BJ (cell line): ENCODE measurements at regions not wholly inside any gene's neighbourhood (a gene's known extent, or its start where the extent isn't known, plus 50 kb on each side); places are given as distances from the start of the nearest gene placed in this dataset.

ENCODE experiments used
- CTCF ChIA-PET: fragments of 350-600 bp; formaldehyde crosslinking; extraction: SDS; loops from one replicate; lab custom pipeline; 2021; ENCODE audit warnings: antibody characterized with exemption, inconsistent platforms; lab: Yijun Ruan, JAX
- POLR2A ChIA-PET: fragments of 300-600 bp; sonication (Branson Sonifier 250); formaldehyde crosslinking; extraction: SDS; loops from one replicate; lab custom pipeline; 2021; ENCODE audit warnings: antibody characterized with exemption; lab: Charles Lee
- DNase-seq: peaks from one replicate; pipeline ENCODE4 v3.0.0-alpha.2; 2011; ENCODE audit warnings: low read depth
- H3K27me3 ChIP-seq: 2 replicates; pipeline ENCODE4 v1.6.0; 2011; ENCODE audit warnings: low read length; ENCODE audit not compliant: control insufficient read depth, insufficient read depth
- H3K36me3 ChIP-seq: 2 replicates; pipeline ENCODE4 v1.5.1; 2011; ENCODE audit warnings: low read length; ENCODE audit not compliant: control insufficient read depth, insufficient read depth
- H3K4me3 ChIP-seq: 2 replicates; pipeline ENCODE4 v1.5.1; 2011; ENCODE audit warnings: low read depth, mild to moderate bottlenecking, control low read depth, low read length
- TF ChIP-seq, protein P1 (sequence below): IDR thresholded peaks from 2 replicates; pipeline ENCODE4 v1.5.1; 2011; ENCODE audit warnings: low read depth, mild to moderate bottlenecking, control low read depth, inconsistent platforms, low read length, moderate library complexity; ENCODE audit not compliant: insufficient read depth

DNA sequence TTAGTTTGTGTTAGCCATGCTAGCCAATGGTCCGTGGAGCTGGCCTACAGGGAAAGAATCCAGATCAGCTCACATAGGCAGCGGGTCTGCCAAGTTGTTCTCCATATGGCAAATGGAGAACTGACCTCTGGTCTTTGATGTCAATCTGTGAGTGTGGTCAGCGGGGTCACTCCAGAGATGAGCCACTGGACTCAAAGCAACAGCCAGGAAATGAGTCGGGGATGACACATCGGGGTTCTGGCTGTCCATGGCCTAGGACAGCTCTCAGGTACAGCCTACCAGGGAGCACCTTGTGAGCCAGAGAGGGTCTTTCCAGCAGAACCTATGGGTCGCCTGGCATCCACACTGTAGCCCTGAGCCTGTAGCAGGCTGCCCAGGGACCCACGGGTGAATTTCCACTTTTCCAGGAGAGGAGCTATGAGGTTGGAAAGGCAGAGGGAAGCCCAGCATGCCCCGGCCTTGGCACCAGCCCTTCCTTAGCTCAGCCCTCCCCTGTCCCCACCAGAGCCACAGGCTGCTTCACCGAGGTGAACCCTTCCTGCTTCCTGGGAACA is 203.0 kb upstream of the TNRC6C start:
- Histone ChIP-seq H3K36me3 (no peaks in the 10 kb centered on the region), H3K27me3 (no peaks in the 10 kb centered on the region; the same call in none of the 2 replicates), H3K4me3 (no peak overlapping the region)
- TF ChIP-seq, protein P1, sequence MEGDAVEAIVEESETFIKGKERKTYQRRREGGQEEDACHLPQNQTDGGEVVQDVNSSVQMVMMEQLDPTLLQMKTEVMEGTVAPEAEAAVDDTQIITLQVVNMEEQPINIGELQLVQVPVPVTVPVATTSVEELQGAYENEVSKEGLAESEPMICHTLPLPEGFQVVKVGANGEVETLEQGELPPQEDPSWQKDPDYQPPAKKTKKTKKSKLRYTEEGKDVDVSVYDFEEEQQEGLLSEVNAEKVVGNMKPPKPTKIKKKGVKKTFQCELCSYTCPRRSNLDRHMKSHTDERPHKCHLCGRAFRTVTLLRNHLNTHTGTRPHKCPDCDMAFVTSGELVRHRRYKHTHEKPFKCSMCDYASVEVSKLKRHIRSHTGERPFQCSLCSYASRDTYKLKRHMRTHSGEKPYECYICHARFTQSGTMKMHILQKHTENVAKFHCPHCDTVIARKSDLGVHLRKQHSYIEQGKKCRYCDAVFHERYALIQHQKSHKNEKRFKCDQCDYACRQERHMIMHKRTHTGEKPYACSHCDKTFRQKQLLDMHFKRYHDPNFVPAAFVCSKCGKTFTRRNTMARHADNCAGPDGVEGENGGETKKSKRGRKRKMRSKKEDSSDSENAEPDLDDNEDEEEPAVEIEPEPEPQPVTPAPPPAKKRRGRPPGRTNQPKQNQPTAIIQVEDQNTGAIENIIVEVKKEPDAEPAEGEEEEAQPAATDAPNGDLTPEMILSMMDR, result no peak
- ChIA-PET POLR2A (no interaction called here), CTCF (no interaction called here)
- DNase-seq, result no peak

DNA sequence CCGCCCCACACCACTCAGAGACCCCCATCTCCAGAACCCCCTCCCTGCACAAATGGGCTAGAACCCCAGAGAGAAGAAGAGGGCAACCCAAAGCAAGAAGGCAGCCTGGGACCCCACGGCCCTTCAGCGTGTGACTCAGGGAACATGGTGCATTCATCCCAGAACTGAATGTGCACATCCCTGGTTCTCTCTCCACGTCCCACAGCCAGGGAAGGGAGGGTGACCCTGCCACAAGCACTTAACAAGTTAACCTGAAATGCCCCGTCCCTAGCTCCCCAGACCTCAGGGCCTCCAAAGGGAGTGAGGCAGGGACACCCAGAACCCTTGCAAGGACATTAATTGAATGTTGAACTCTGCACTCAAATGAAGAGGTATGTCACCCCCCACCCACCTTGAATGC is 202.5 kb upstream of the TNRC6C start:
- Histone ChIP-seq H3K36me3 (no peaks in the 10 kb centered on the region), H3K27me3 (no peaks in the 10 kb centered on the region; the same call in 1 of the 2 replicates), H3K4me3 (no peak overlapping the region)
- no peak for DNase-seq
- TF ChIP-seq, protein P1, result no peak
- POLR2A ChIA-PET, result no interaction called here
- CTCF ChIA-PET, result no interaction called here

DNA sequence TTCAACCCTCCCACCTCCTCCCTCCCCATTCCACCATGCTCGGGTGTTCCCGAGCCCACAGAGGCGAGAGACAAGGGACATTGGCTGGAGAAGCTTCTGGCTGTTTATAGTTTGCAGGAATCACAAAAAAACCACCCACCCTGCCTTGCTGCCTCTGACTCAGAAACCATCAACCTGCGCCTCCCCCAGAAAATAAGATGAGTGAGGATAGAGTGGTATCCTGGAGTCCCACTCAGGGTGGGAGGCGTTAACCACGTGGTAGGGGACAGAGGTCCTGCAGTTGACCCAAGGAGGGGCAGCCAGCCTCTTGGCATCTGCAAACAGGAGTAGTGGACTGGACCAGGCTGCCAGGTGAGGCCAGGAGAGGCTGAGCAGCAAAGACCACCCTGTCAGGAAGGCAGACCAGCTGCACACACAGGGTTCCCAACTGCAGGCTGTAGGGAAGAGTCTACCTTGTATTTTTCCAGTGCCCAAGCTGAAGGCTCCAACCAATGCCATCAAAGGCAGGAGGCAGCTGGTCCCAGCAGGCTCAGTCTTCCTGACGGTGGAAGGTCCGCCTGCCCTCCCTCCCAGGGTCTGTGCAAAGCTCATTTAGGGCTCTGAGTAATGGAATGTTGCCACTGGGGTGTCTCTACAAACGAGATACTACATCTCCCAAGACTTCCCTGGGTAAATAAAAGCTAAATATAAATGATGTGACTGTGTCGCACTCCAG is 201.5 kb upstream of the TNRC6C start:
- CTCF ChIA-PET, result no interaction called here
- Histone ChIP-seq H3K36me3 (no peaks in the 10 kb centered on the region), H3K27me3 (no peaks in the 10 kb centered on the region; the same call in 1 of the 2 replicates), H3K4me3 (no peak overlapping the region)
- TF ChIP-seq, protein P1, result no peak
- POLR2A ChIA-PET, result no interaction called here
- DNase-seq, result no peak

DNA sequence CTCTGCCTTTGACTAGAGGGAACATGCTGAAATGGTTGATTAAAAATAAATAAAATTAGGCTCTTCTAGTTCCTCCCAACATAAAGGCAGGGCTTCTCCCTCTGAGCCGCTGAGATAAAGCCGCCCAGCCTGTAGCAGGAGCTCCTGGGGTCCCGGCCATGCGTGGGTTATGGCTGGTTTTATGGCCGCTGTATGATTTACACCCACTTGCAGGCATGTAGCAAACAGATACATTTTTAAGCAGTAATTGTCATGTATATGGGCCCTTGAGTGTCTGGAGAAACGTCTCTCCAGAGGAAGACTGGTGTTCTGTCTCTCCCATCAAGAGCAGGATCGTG is 201.0 kb upstream of the TNRC6C start:
- TF ChIP-seq, protein P1, result no peak
- no peak for DNase-seq
- POLR2A ChIA-PET, result no interaction called here
- Histone ChIP-seq H3K4me3 (no peak overlapping the region), H3K36me3 (no peaks in the 10 kb centered on the region), H3K27me3 (no peaks in the 10 kb centered on the region; the same call in 1 of the 2 replicates)
- CTCF ChIA-PET, result no interaction called here

DNA sequence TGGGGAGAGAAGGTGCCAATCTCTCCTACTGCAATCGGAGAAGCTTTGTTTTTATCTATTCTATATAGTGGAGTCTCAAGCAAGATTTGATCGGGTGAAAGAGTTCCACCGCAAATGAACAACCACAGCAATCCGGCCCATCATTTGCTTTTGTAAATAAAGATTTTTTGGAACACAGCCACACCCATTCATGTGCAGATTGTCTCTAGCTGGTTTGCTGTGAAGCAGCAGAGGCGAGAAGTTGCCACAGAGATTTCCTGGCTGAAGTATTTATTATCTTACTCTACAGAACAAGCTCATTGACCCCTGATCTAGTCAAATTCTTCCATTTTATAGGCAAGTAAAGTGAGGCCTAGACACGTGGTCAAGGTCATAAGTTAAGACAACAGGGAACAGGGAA is 195.5 kb upstream of the TNRC6C start:
- Histone ChIP-seq H3K4me3 (no peak overlapping the region), H3K36me3 (no peaks in the 10 kb centered on the region), H3K27me3 (no peaks in the 10 kb centered on the region; the same call in none of the 2 replicates)
- no peak for DNase-seq
- POLR2A ChIA-PET, result no interaction called here
- TF ChIP-seq, protein P1, result no peak
- CTCF ChIA-PET, result interaction anchor here (0.6 kb wide), 1 partner anchor 220 kb away, joined by 3 read pairs; no protein-coding TSS in a partner anchor
